Upper lobe of left lung (tissue), 4 donors: ENCODE measurements at regions not wholly inside any gene's neighbourhood (a gene's known extent, or its start where the extent isn't known, plus 50 kb on each side); places are given as distances from the start of the nearest gene placed in this dataset.

Source experiments
- EP300 ChIP-seq, 4 donors: sonication (generic); formaldehyde crosslinking; IDR thresholded peaks; one replicate each; pipeline ENCODE4 v1.5.1; 2017; ENCODE audit warnings: antibody characterized with exemption in 4 of 4, control low read depth in 2 of 4
- POLR2A ChIP-seq, 4 donors: fragments of 450-650 bp; IDR thresholded peaks; one replicate each; pipeline ENCODE4 v1.5.1; 2016 to 2017; ENCODE audit warnings: antibody characterized with exemption in 4 of 4, mild to moderate bottlenecking in 2 of 4
- POLR2AphosphoS5 ChIP-seq, 2 donors: sonication (generic); formaldehyde crosslinking; IDR thresholded peaks; one replicate each; pipeline ENCODE4 v1.5.1; 2017; ENCODE audit warnings: antibody characterized with exemption in 2 of 2
- TF ChIP-seq, protein P1 (sequence below), 6 experiments: fragments of 450-650 bp in 4 of 6; fragments of 200-600 bp in 2 of 6; sonication (generic) in 2 of 6; IDR thresholded peaks; one replicate each; pipeline ENCODE4 v1.5.1; 2016 to 2019; ENCODE audit warnings: antibody characterized with exemption in 6 of 6

DNA sequence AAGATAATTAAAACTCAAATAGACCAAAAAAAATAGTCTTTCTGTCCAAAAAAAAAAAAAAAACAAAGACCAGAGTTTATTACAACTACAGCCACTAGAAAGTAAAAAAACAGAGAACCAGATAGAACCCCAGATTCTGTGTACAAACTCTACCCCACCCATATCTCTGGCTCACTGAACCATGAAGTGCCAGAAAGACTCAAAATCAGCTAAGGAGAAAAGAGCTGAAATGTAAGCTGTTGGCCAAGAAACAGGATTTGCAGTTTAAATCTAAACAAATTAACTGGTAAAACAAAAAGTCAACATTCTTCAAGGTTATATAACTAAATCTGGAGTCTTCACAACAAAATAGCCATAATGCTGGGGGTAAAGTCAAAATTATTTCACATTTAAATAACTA is 278.9 kb downstream of the SEC16B start:
- TF ChIP-seq, protein P1, sequence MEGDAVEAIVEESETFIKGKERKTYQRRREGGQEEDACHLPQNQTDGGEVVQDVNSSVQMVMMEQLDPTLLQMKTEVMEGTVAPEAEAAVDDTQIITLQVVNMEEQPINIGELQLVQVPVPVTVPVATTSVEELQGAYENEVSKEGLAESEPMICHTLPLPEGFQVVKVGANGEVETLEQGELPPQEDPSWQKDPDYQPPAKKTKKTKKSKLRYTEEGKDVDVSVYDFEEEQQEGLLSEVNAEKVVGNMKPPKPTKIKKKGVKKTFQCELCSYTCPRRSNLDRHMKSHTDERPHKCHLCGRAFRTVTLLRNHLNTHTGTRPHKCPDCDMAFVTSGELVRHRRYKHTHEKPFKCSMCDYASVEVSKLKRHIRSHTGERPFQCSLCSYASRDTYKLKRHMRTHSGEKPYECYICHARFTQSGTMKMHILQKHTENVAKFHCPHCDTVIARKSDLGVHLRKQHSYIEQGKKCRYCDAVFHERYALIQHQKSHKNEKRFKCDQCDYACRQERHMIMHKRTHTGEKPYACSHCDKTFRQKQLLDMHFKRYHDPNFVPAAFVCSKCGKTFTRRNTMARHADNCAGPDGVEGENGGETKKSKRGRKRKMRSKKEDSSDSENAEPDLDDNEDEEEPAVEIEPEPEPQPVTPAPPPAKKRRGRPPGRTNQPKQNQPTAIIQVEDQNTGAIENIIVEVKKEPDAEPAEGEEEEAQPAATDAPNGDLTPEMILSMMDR (IDR thresholded peaks at IDR 0.05): no peak
- TF ChIP-seq POLR2AphosphoS5 (IDR thresholded peaks at IDR 0.05) (no peak), EP300 (IDR thresholded peaks at IDR 0.05) (no peak), POLR2A (IDR thresholded peaks at IDR 0.05) (no peak)
